SIG-M5 treated with dmso at 0.1 percent for 504 hours (cell line): ENCODE measurements at regions not wholly inside any gene's neighbourhood (a gene's known extent, or its start where the extent isn't known, plus 50 kb on each side); places are given as distances from the start of the nearest gene placed in this dataset.

Experiments used
- DNase-seq: peaks from one replicate; lab custom pipeline; 2025; ENCODE audit not compliant: unreplicated experiment; lab: John Stamatoyannopoulos, UW

DNA sequence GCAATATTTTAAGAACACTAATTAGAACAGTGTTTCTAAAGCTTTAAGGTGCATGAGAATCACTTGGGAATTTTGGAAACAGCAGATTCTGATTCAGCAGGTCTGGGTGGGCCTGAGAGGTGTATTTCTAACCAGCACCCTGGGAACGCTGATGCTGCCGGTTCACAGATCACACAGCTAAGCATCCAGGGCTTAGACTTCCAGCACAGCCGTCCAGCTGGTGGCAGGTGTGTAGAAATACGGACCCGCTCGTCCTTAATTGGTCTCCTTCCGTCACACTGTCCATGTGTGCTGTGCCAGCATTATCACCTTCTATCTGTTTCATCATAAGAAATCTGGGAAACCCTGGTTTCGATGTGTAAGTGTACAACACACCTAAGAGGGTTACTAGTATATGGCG, 1029.0 kb downstream of the EFNB2 start:
- no peak for DNase-seq

DNA sequence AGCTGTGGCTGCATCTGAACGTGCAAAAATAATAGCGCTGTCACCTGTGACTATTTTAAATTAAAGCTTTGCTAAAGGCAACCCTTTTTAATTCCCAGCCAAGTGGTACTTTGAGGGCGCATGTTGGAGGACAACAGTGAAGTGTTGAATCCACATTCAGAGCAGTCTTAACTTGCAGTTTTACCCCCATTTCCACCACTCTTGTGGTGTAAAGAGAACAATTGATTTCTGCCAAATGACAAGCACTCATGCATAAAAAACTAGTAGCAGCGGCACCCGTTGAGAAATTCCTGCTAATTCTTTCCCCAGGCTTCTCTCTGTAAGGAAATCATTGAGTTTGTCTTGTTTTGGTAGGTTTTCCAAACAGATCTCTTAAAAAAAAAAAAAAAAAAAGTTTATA, 1033.3 kb downstream of the EFNB2 start:
- DNase-seq, result no peak

DNA sequence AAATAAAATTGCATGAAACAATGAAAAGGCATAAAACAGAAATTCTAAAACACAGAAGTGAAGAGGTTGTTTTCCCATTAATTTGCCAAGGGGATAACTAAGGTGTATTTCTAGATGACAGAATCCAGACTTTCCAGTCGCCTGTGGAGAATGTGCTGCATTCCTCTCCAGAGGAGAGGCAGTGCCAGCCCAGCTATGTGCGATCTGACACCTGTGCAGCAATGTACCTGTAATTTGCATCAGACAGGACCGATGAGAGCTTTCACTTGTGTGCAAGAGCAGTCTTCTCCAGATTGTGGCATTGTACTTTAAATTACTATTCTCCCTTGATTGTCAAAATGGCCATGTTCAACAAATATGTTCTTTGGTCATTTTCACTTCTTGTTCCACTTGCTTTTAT, 1037.9 kb downstream of the EFNB2 start:
- no peak for DNase-seq

DNA sequence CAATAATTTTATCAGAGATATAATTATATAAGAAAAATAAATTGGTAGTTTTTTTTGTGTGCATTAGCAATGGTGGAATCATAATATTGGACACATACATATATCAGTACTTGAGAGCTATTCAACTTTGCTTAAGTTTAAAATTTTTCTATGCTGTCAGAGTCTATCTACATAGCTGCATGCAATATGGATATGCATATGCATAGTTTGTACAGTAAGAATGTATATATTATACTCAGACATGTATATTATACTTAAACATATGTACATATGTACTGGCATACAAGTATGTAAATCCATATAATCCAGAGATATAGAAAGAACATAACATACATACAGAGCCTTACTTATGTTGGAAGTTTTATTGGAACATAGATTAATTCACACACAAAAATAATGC, 1043.2 kb downstream of the EFNB2 start:
- no peak for DNase-seq

DNA sequence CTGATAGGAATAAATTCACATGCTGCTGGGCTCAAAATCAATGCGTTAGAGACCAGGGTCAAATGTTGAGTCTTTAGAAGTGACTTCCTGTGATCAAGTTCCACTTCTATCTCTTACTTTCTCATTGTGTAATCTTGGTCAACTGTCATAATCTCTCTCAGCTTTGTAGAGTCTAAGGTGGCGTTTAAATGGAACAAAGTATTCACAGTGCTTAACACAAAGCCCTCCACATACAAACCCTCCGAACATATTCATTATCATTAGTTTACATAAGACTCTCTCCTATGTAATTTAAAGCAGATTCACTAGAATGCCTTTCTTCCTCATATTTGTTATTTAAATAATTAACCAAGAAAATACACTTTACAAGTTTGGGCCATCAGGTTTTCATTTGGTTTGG, 1044.1 kb downstream of the EFNB2 start:
- peak; percentile 10 for DNase-seq

DNA sequence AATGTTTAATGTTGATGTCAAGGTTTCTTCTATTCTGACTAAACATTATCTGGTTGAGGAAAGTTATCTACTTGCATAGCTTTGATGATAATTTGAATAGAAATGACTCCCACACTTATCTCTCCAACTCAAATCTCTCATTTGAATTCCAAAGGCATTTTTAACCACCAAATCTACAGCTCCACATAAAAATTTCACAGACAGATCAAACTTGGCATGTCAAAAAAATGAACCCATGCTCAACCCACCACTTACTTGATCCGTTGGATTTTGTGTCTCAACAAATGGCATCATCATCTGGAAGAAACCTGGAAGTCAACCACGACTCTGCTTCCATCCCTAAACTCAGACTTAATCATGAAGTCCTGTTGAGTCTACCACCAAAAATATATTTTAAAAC, 1050.4 kb downstream of the EFNB2 start:
- no peak for DNase-seq

DNA sequence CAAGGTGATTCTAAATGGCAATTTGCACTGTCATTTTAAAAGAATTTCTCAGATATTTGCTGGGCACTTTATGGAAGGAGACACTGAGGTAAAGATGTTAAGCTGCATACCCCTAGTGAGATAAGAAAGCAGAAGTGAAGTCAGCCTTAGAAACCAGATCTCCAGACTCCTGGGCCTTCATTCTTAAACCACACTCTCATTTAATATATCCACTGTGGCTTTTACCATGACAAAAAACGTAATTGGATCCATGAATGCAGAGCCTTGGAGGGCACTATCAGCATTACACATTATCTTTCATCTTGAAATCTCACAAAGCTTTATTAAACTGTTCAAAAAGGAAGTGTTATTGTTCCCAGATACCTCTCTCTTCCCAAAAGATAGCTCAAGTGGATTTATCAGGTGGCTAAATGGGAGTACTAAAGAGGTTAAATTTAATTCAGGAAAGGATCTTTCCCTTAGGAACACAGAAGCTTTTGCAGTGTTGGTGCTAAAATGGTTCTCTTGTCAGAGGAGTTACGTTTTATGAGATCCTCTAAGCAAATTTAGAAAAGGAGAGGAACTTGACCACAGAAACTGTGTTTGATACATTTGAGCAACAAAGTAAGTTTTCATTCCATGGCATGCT, 1060.4 kb downstream of the EFNB2 start:
- no peak for DNase-seq

DNA sequence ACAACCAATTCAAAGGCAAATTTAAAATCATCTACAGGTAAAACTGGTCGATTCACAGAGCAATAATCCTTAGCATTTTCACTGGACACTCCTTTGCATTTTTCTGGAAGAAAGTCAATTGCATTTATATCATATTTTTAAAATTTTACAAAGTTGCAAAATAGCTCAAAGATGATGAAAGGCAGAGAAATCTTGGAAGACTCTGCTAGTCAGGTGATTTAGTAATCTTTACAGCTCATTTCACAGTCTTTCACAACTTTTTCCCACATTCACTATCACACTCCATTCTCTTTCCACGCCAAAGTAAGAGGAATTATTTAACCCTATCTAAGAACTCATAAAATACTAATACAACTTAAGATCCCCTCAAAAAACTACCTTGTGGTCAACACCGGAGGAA, 1063.8 kb downstream of the EFNB2 start:
- DNase-seq, result no peak

DNA sequence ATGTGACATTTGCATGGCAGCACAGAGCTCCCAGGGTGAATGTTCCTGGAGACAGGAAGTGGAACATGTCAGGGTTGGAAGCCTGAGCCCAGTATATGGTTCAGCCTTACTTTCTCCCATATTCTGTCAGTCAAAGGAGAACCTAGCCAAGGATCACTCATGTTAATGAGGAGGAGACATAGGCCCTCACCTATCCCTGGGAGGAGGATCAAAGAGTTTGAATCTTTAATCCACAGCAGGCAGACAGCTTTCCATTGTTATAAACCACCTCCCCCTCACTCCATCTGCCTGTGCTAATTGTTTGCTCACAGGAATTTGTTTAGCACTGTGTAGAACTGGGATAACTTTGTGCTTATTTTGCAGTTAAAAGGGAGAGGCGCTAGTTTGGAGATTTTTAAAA, 1069.1 kb downstream of the EFNB2 start:
- no peak for DNase-seq

DNA sequence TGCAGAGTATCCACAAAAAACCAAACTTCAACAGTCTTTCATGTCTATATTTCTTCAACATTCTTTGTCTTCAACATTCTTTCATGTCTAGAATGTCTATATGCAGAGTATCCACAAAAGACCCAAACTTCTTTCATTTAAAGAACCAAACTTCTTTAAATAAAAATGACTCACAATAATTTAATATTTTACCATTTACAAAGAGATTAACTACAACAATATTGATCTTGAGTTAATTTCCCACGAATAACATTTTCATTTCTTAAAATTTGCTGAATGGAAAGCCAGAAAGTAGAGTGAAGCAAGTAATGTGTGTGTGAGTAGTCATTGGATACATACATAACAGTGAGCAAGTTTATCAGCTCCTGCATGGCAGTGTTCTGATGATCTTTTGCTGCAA, 1069.7 kb downstream of the EFNB2 start, which contains the start of gene DAOA:
Gene DAOA, plus strand, starts transcription at position 301 of the 400 bp plus-strand sequence.
- DNase-seq, result no peak

DNA sequence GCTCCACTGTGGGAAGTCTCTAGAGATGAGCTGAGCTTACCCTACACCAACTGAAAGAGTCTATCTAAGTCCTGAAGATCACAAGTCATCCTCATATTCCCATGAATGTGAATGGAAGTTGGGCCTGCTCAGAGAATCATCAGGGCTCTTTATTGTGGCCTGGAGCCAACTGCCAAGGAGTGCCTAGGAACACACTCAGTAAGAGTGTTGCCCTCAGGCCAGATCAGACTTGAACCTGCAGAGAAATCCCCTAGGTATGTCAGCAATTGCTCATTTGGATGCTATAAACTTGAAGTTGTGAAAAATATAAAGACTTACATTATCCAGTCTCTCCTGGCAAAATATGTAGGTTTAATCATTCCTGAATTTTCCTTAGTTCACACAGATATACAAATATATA, 1070.2 kb downstream of the EFNB2 start:
- DNase-seq, result no peak

DNA sequence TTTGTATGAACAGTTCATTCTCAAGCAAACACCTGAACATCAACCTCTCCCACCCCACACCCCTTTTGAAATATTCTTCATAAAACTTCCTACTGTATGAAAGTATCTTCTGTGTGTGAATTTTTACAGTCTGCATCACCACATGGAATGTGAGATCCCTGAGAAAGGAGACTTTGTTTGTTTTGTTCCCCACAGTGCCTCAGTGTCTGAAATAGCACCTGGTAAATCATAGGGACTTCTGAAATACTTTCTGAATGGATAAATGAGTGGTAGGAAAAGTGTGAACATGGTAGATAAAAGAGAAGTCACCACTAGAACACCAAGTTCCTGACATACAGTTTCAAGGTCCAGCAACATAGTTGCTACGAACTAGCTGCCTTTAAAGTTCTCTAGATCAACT, 1071.2 kb downstream of the EFNB2 start:
- no peak for DNase-seq

DNA sequence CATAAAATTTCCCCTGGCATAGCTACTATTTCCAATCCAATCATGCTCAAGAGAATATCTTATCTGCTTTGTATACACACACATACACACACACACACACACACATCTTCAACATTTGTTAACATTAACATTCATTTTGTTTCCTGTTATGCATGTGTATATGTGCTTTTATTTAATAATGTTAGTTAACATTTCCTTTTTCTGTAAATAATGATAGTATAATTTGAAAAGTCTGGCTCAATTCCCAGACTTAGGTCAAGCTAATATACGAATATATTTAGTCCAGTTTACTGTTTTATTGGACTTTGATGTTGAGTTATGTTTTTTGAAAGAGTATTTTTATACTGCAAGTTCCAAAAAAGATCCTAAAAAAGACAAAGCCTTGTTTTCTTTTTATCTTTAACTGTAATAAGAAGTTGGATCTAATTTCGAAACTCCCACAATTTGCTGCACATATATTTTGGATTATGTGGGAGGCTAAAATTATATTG, 1072.4 kb downstream of the EFNB2 start:
- no peak for DNase-seq

DNA sequence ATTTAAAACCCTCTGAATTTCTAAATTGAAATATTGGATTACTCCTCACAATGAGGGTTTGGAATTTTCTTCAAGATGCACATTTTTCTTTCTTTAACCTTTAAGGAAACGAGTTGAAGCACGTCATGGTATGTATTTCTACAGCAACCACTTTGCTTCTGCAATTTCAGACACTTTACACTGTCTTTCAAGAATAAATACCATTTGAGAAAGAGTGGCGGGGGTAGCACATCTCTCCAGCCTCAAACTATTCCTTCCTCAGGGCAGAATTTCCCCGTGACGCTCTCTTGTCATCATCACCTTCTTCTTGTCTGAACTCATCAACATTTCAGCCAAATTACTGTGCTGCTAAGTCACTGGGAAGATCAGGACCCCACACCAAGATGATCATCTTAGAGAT, 1073.4 kb downstream of the EFNB2 start:
- no peak for DNase-seq

DNA sequence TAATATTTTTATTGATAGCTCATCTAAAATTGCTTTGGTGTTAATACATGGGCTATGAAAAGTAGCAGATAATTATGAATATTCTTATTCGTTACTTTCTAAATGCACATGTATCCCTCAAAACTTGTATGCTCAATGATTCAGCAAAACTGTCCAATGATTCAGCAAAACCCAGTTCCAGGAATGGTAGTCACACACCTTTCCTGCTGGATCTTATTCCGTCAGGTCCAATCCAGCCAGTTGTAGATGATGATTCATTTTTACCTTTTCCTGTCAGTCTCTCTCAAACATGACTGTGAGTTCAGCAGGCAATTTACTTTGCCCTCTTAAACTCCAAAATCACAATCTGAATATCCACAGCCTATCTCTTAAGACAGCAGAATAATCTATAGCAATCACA, 1082.6 kb downstream of the EFNB2 start:
- no peak for DNase-seq

DNA sequence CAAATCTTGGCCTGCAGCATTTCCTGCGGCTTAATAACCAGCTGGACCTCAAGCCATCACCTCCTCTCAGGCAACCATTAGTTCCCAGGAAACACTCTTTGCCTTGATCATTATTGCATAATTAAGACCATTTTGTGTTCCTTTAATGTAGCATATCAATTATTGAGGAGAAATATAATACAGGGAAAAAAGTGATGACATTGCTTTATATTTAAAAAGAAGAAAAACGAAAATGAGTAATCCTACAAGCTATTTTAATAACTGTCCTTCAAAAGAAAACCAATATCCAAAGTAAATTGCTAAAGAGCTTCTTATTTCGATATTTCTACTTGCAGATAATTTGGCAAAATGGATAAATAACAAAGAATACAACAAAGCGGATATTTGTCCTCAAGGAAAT, 1084.7 kb downstream of the EFNB2 start:
- no peak for DNase-seq

DNA sequence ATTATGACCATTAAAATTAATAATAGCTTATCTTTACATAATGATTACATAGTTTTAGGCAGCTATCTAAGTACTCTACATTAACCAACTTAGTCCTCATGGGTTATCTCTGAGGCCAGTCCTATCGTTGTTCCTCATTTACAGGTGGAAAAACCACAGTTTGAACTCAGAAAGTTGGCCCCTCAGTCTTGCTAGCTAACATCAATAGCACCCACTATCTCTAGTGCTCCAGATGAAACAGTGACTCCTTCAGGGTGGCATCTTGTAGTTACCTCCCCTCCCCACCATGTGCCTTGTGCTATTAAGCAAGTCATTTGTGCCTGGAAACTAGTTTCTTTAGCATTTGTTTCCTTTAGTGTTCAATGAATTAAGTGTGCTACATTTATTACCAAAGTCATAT, 1086.7 kb downstream of the EFNB2 start:
- no peak for DNase-seq

DNA sequence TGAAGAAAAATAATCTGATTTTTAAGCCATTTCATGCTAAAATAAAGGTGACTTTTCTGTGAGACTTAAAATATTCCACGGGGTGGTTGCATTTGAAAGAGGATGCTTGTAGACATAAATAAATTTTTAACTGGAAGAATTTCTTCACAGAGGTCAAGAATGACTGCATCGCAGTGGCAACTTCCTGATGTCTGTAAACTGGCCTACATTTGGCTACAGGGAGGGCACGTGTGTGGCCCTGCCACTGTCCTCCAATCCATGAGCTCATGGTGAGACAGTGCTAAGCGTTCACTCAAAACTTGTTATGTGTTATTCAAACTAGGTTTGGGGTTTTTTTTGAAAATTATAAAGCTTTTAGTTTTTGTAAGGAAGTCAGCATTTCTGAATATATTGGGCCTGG, 1089.3 kb downstream of the EFNB2 start:
- no peak for DNase-seq

DNA sequence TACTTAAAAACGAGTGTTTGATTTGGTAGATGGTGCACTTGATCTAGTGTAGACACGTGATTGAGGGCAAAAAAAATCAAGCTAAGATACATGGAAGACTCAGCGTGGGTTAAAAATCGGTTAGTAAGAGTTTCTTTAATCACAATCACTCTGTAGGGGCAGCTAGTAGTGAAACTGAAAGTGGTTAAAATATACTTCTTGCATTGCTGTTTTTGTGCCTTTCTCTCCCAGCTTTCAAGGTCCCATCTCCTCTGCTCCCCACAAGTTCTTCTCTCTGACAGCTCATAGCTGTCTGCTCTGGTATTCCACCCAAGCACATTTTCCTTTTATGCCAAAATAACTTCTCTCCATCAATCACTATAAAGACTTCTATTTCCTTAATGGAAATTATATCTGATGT, 1089.7 kb downstream of the EFNB2 start:
- DNase-seq, result no peak

DNA sequence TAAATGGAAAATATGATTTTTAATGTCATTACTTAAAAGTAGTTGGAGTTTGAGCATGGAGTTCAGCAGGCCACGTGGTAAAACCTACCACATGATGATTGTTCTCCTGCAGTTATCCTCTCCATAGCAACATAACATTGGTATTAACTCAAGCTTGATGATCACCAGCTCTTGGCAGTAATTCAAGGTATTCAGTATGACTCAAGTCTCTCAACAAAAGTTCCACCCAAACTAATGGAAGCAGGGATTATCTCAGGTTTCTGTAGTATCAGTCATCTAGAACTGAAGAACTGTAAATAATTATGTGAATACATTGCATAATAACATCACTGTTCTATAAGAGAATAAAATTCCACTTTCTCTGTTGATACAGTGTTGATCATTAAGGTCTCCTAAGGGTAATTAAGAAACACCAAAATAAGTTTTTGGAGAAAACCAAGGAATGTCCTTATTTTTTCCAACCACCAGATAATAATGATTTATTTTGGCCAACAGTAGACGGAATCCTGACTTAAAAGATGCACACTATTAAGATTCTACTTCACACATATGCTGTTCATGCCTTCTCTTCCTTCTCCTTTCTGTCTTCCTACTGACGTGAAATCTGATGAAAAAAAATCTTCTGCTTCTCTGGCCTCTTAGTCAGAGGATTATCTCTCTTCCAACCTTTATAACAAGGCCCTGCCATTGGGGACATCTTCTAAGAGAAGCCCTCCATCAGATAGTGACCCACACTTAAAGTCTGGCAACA, 1092.3 kb downstream of the EFNB2 start:
- peak; percentile 34 for DNase-seq

DNA sequence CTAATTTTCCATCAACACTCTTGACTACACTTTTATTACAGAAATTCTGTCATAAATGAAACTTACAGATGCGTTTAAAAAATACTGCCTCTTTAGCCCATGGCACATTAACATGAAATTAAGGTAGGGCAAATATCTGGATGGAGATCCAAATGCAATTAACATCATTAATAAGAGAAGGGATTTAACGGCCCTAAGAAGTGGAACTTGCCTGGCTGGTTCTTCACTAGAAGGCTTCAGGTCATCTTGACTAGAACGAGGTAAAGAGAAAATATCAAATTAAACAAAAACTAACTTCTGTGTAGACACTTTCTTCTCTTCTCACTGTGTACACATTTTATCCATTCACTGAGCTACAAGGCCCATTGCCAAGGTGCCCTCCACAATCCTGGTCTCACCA, 1093.4 kb downstream of the EFNB2 start:
- DNase-seq, result no peak

DNA sequence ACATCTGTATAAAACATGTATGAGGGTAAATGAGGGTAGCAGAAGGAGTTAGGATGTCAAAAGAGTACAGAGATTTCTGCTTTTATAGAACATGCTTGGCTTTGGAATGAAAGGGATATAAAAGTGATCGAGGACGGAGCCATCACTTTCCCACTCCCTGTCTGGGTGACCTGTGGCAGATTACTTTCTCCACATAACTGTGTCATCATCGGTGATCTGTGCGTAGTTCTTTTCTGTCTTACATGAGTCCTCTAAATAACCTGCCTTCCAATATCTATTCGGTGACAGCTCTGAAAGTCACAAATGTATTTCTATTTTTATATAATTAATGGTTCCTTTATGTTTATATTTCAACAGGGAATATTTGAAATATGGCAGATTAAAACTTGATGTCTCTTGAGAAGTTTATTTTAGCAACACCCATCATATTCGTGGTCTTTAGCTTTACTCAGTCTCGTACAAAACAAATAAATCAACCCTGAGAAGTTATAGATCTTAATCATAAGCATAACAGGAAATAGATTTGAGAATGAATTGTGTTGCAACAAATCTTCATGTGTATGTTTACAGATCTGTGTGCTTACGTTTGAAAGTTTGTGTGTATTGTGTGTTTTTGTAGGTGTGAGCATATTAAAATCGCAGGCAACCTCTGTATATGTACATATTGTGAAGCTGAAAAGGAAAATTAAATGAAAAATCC, 1094.3 kb downstream of the EFNB2 start:
- peak; percentile 11 for DNase-seq
